Right hindlimb (tissue), 1 donor: ENCODE measurements at regions not wholly inside any gene's neighbourhood (a gene's known extent, or its start where the extent isn't known, plus 50 kb on each side); places are given as distances from the start of the nearest gene placed in this dataset.

ENCODE experiments used
- DNase-seq: peaks from one replicate; pipeline ENCODE4 v3.0.0-alpha.2; 2018

GRCh38 chr12:125376422-125376821 lies 311.2 kb downstream of the AACS start:
- no peak for DNase-seq

- no peak for DNase-seq
Observed at GRCh38 chr12:125377093-125377492, 311.9 kb downstream of the AACS start.

GRCh38 chr12:125381373-125381772 lies 316.1 kb downstream of the AACS start:
- no peak for DNase-seq

- DNase-seq, result no peak
Observed at GRCh38 chr12:125382926-125383325, 317.7 kb downstream of the AACS start.

- DNase-seq, result no peak
Observed at GRCh38 chr12:125386652-125387051, 321.4 kb downstream of the AACS start.

- no peak for DNase-seq
Observed at GRCh38 chr12:125387206-125387605, 322.0 kb downstream of the AACS start.

GRCh38 chr12:125389061-125389697 lies 323.9 kb downstream of the AACS start:
- no peak for DNase-seq

GRCh38 chr12:125393569-125393968 lies 328.3 kb downstream of the AACS start:
- DNase-seq, result no peak

GRCh38 chr12:125395583-125396215 lies 330.5 kb downstream of the AACS start:
- no peak for DNase-seq

- DNase-seq, result no peak
Observed at GRCh38 chr12:125399489-125399888, 334.3 kb downstream of the AACS start.

- DNase-seq, result no peak
Observed at GRCh38 chr12:125402874-125403789, 337.9 kb downstream of the AACS start.

- no peak for DNase-seq
Observed at GRCh38 chr12:125403843-125404242, 338.6 kb downstream of the AACS start.

- no peak for DNase-seq
Observed at GRCh38 chr12:125406131-125406530, 340.9 kb downstream of the AACS start.

GRCh38 chr12:125408718-125409117 lies 343.5 kb downstream of the AACS start:
- DNase-seq, result no peak

GRCh38 chr12:125412506-125412905 lies 347.3 kb downstream of the AACS start:
- DNase-seq, result no peak

GRCh38 chr12:125417446-125417845 lies 352.2 kb downstream of the AACS start:
- DNase-seq, result no peak

GRCh38 chr12:125418902-125419564 lies 353.8 kb downstream of the AACS start:
- DNase-seq, result no peak

GRCh38 chr12:125424909-125425308 lies 359.7 kb downstream of the AACS start:
- no peak for DNase-seq

GRCh38 chr12:125431516-125431915 lies 366.3 kb downstream of the AACS start:
- DNase-seq, result no peak

- DNase-seq, result no peak
Observed at GRCh38 chr12:125434131-125434530, 368.9 kb downstream of the AACS start.

GRCh38 chr12:125434936-125435443 lies 369.8 kb downstream of the AACS start:
- DNase-seq, result no peak

- DNase-seq, result no peak
Observed at GRCh38 chr12:125435871-125436270, 370.6 kb downstream of the AACS start.

- DNase-seq, result no peak
Observed at GRCh38 chr12:125436686-125437085, 371.5 kb downstream of the AACS start.
